Nephron (organoid): ENCODE measurements at regions not wholly inside any gene's neighbourhood (a gene's known extent, or its start where the extent isn't known, plus 50 kb on each side); places are given as distances from the start of the nearest gene placed in this dataset.

Source experiments
- H3K27ac Mint-ChIP-seq, 3 experiments: 2 replicates each; pipeline ENCODE4 v1.8.0; 2020; ENCODE audit warnings: mixed read lengths in 3 of 3, mild to moderate bottlenecking in 2 of 3, moderate library complexity in 1 of 3
- H3K27me3 Mint-ChIP-seq: 2 replicates; pipeline ENCODE4 v1.8.0; 2021; ENCODE audit warnings: low read depth, mild to moderate bottlenecking, moderate library complexity, mixed read lengths
- H3K36me3 Mint-ChIP-seq: 2 replicates; pipeline ENCODE4 v1.8.0; 2020; ENCODE audit warnings: low read depth, mixed read lengths
- H3K4me1 Mint-ChIP-seq: 2 replicates; pipeline ENCODE4 v1.8.0; 2020; ENCODE audit warnings: mixed read lengths
- H3K4me3 Mint-ChIP-seq, 3 experiments: 2 replicates each; pipeline ENCODE4 v1.8.0; 2020; ENCODE audit warnings: mild to moderate bottlenecking in 3 of 3, mixed read lengths in 3 of 3, moderate library complexity in 2 of 3
- H3K9me3 Mint-ChIP-seq: 2 replicates; pipeline ENCODE4 v1.8.0; 2020; ENCODE audit warnings: mixed read lengths
- CTCF ChIP-seq, 3 experiments: fragments of 200-600 bp; sonication (generic); IDR thresholded peaks; one replicate each; pipeline ENCODE4 v1.5.0; 2021; ENCODE audit warnings: antibody characterized with exemption in 3 of 3; ENCODE audit not compliant: unreplicated experiment in 3 of 3

GRCh38 chr14:46384611-46385010 lies 267.0 kb downstream of the RPL10L start:
- Mint-ChIP-seq H3K27ac (peak overlapping the region in 2 of 3 experiments; percentile 42 to 62), H3K36me3 (peaks cover 3% of the 10 kb centered on the region), H3K4me3 (no peak overlapping the region), H3K9me3 (peaks cover 16% of the 10 kb centered on the region), H3K27me3 (no peaks in the 10 kb centered on the region), H3K4me1 (no peaks in the 10 kb centered on the region)
- no peak for TF ChIP-seq CTCF (IDR thresholded peaks at IDR 0.05; ENCODE audit: unreplicated experiment in 3 of 3)

GRCh38 chr14:46381674-46382073 lies 269.9 kb downstream of the RPL10L start:
- no peak overlapping the region for H3K4me3 Mint-ChIP-seq
- H3K4me1 Mint-ChIP-seq = no peaks in the 10 kb centered on the region
- TF ChIP-seq CTCF (IDR thresholded peaks at IDR 0.05; ENCODE audit: unreplicated experiment in 3 of 3) = no peak
- no peaks in the 10 kb centered on the region for H3K27me3 Mint-ChIP-seq
- H3K9me3 Mint-ChIP-seq = peaks cover 21% of the 10 kb centered on the region
- H3K36me3 Mint-ChIP-seq = peaks cover 3% of the 10 kb centered on the region
- H3K27ac Mint-ChIP-seq = no peak overlapping the region

GRCh38 chr14:46378248-46378647 lies 273.3 kb downstream of the RPL10L start:
- no peaks in the 10 kb centered on the region for H3K27me3 Mint-ChIP-seq
- no peak for TF ChIP-seq CTCF (IDR thresholded peaks at IDR 0.05; ENCODE audit: unreplicated experiment in 3 of 3)
- no peaks in the 10 kb centered on the region for H3K36me3 Mint-ChIP-seq
- H3K4me1 Mint-ChIP-seq = no peaks in the 10 kb centered on the region
- H3K27ac Mint-ChIP-seq = no peak overlapping the region
- H3K9me3 Mint-ChIP-seq = peaks cover 37% of the 10 kb centered on the region
- no peak overlapping the region for H3K4me3 Mint-ChIP-seq

GRCh38 chr14:46377305-46377704 lies 274.3 kb downstream of the RPL10L start:
- H3K27ac Mint-ChIP-seq = no peak overlapping the region

GRCh38 chr14:46369391-46369790 lies 282.2 kb downstream of the RPL10L start:
- TF ChIP-seq CTCF (IDR thresholded peaks at IDR 0.05; ENCODE audit: unreplicated experiment in 3 of 3) = no peak
- Mint-ChIP-seq H3K27me3 (no peaks in the 10 kb centered on the region), H3K4me3 (no peak overlapping the region), H3K4me1 (no peaks in the 10 kb centered on the region), H3K36me3 (no peaks in the 10 kb centered on the region), H3K9me3 (peaks cover 17% of the 10 kb centered on the region), H3K27ac (no peak overlapping the region)

More at GRCh38 chr14:46377305-46377704, 274.3 kb downstream of the RPL10L start:
- H3K9me3 Mint-ChIP-seq = peaks cover 42% of the 10 kb centered on the region
- H3K36me3 Mint-ChIP-seq = no peaks in the 10 kb centered on the region
- no peak overlapping the region for H3K4me3 Mint-ChIP-seq
- no peaks in the 10 kb centered on the region for H3K27me3 Mint-ChIP-seq
- no peaks in the 10 kb centered on the region for H3K4me1 Mint-ChIP-seq
- TF ChIP-seq CTCF (IDR thresholded peaks at IDR 0.05; ENCODE audit: unreplicated experiment in 3 of 3) = no peak

- Mint-ChIP-seq H3K4me3 (no peak overlapping the region), H3K27me3 (no peaks in the 10 kb centered on the region), H3K36me3 (no peaks in the 10 kb centered on the region), H3K27ac (no peak overlapping the region), H3K4me1 (no peaks in the 10 kb centered on the region), H3K9me3 (peaks cover 5% of the 10 kb centered on the region)
- no peak for TF ChIP-seq CTCF (IDR thresholded peaks at IDR 0.05; ENCODE audit: unreplicated experiment in 3 of 3)
Observed at GRCh38 chr14:46368275-46368674, 283.3 kb downstream of the RPL10L start.
